ENCODE measurements at regions not wholly inside any gene's neighbourhood (a gene's known extent, or its start where the extent isn't known, plus 50 kb on each side); places are given as distances from the start of the nearest gene placed in this dataset.

GRCh38 chr1:23620605-23621004, 61.3 kb upstream of the ID3 start:
- DNase-seq (ENCODE audit: low spot score in 2 of 2), result no peak
- H3K4me3 Mint-ChIP-seq, result peak overlapping the region; percentile 67
- H3K27ac Mint-ChIP-seq, result no peak overlapping the region
- H3K4me1 Mint-ChIP-seq, result peaks cover 62% of the 10 kb centered on the region
- peaks cover 4% of the 10 kb centered on the region for H3K9me3 Mint-ChIP-seq
- ATAC-seq, result no peak
- H3K36me3 Mint-ChIP-seq, result no peaks in the 10 kb centered on the region

- peak; percentile 53 to 63 for DNase-seq (ENCODE audit: low spot score in 2 of 2)
- H3K9me3 Mint-ChIP-seq, result peaks cover 3% of the 10 kb centered on the region
- peak; percentile 82 for ATAC-seq
- H3K27ac Mint-ChIP-seq, result no peak overlapping the region
- H3K4me3 Mint-ChIP-seq, result peak overlapping the region; percentile 67
- H3K4me1 Mint-ChIP-seq, result peaks cover 57% of the 10 kb centered on the region
- H3K36me3 Mint-ChIP-seq, result no peaks in the 10 kb centered on the region
Observed at GRCh38 chr1:23619299-23620188, 60.2 kb upstream of the ID3 start.

- no peak for DNase-seq (ENCODE audit: low spot score in 2 of 2)
- Mint-ChIP-seq H3K4me3 (peak overlapping the region; percentile 67), H3K27ac (no peak overlapping the region), H3K9me3 (no peaks in the 10 kb centered on the region), H3K4me1 (peaks cover 57% of the 10 kb centered on the region), H3K36me3 (no peaks in the 10 kb centered on the region)
- no peak for ATAC-seq
Observed at GRCh38 chr1:23618586-23619083, 59.3 kb upstream of the ID3 start.

- no peak for ATAC-seq
- no peak overlapping the region for H3K4me3 Mint-ChIP-seq
Observed at GRCh38 chr1:23617084-23617521, 57.8 kb upstream of the ID3 start.

GRCh38 chr1:23616292-23616824, 57.1 kb upstream of the ID3 start:
- DNase-seq (ENCODE audit: low spot score in 2 of 2), result no peak
- no peaks in the 10 kb centered on the region for H3K36me3 Mint-ChIP-seq

More at GRCh38 chr1:23617084-23617521, 57.8 kb upstream of the ID3 start:
- no peak for DNase-seq (ENCODE audit: low spot score in 2 of 2)
- no peaks in the 10 kb centered on the region for H3K9me3 Mint-ChIP-seq
- no peaks in the 10 kb centered on the region for H3K36me3 Mint-ChIP-seq
- H3K4me1 Mint-ChIP-seq, result peaks cover 70% of the 10 kb centered on the region
- no peak overlapping the region for H3K27ac Mint-ChIP-seq

GRCh38 chr1:23615852-23616251, 56.6 kb upstream of the ID3 start:
- peak overlapping the region; percentile 3 for H3K27ac Mint-ChIP-seq
- no peak overlapping the region for H3K4me3 Mint-ChIP-seq
- no peak for ATAC-seq
- DNase-seq (ENCODE audit: low spot score in 2 of 2), result no peak
- peaks cover 70% of the 10 kb centered on the region for H3K4me1 Mint-ChIP-seq
- no peaks in the 10 kb centered on the region for H3K9me3 Mint-ChIP-seq
- H3K36me3 Mint-ChIP-seq, result no peaks in the 10 kb centered on the region

More at GRCh38 chr1:23616292-23616824, 57.1 kb upstream of the ID3 start:
- no peak for ATAC-seq
- H3K9me3 Mint-ChIP-seq, result no peaks in the 10 kb centered on the region
- peak overlapping the region; percentile 3 for H3K27ac Mint-ChIP-seq
- no peak overlapping the region for H3K4me3 Mint-ChIP-seq
- H3K4me1 Mint-ChIP-seq, result peaks cover 72% of the 10 kb centered on the region

- no peaks in the 10 kb centered on the region for H3K36me3 Mint-ChIP-seq
- no peak overlapping the region for H3K4me3 Mint-ChIP-seq
- H3K27ac Mint-ChIP-seq, result no peak overlapping the region
- peaks cover 69% of the 10 kb centered on the region for H3K4me1 Mint-ChIP-seq
- no peaks in the 10 kb centered on the region for H3K9me3 Mint-ChIP-seq
- ATAC-seq (no peak), DNase-seq (ENCODE audit: low spot score in 2 of 2) (no peak)
Observed at GRCh38 chr1:23615423-23615822, 56.1 kb upstream of the ID3 start.

GRCh38 chr1:23614032-23614660, 54.8 kb upstream of the ID3 start:
- Mint-ChIP-seq H3K4me1 (peaks cover 59% of the 10 kb centered on the region), H3K27ac (peak overlapping the region; percentile 85), H3K9me3 (no peaks in the 10 kb centered on the region), H3K4me3 (no peak overlapping the region), H3K36me3 (no peaks in the 10 kb centered on the region)
- no peak for ATAC-seq
- no peak for DNase-seq (ENCODE audit: low spot score in 2 of 2)

GRCh38 chr1:23613191-23614031, 54.1 kb upstream of the ID3 start:
- H3K36me3 Mint-ChIP-seq, result no peaks in the 10 kb centered on the region
- peaks cover 52% of the 10 kb centered on the region for H3K4me1 Mint-ChIP-seq
- H3K27ac Mint-ChIP-seq, result peak overlapping the region; percentile 85
- peak; percentile 67 for ATAC-seq
- H3K4me3 Mint-ChIP-seq, result peak overlapping the region; percentile 51
- H3K9me3 Mint-ChIP-seq, result no peaks in the 10 kb centered on the region
- peak in 1 of 2 donors; percentile 64 for DNase-seq (ENCODE audit: low spot score in 2 of 2)

- DNase-seq (ENCODE audit: low spot score in 2 of 2), result no peak
- no peak for ATAC-seq
- Mint-ChIP-seq H3K27ac (peak overlapping the region; percentile 85), H3K4me3 (no peak overlapping the region), H3K9me3 (no peaks in the 10 kb centered on the region), H3K36me3 (no peaks in the 10 kb centered on the region), H3K4me1 (peaks cover 50% of the 10 kb centered on the region)
Observed at GRCh38 chr1:23611601-23612327, 52.5 kb upstream of the ID3 start.

GRCh38 chr1:23610677-23611076, 51.4 kb upstream of the ID3 start:
- Mint-ChIP-seq H3K4me3 (no peak overlapping the region), H3K36me3 (no peaks in the 10 kb centered on the region), H3K4me1 (peaks cover 43% of the 10 kb centered on the region), H3K27ac (peak overlapping the region; percentile 54), H3K9me3 (no peaks in the 10 kb centered on the region)
- ATAC-seq, result no peak
- no peak for DNase-seq (ENCODE audit: low spot score in 2 of 2)

GRCh38 chr1:23609971-23610370, 50.7 kb upstream of the ID3 start:
- no peak for DNase-seq (ENCODE audit: low spot score in 2 of 2)
- Mint-ChIP-seq H3K9me3 (no peaks in the 10 kb centered on the region), H3K27ac (no peak overlapping the region), H3K36me3 (no peaks in the 10 kb centered on the region), H3K4me1 (peaks cover 43% of the 10 kb centered on the region), H3K4me3 (no peak overlapping the region)
- no peak for ATAC-seq

Measured in stimulated activated effector memory CD8-positive, alpha-beta T cell treated with anti-CD3 and anti-CD28 coated beads, Interleukin-12 subunit alpha, Interleukin-12 subunit beta, amount 100 ng/mL, for 72 hours (primary cell).